Dermis microvascular lymphatic vessel endothelial cell (primary cell): ENCODE measurements at regions not wholly inside any gene's neighbourhood (a gene's known extent, or its start where the extent isn't known, plus 50 kb on each side); places are given as distances from the start of the nearest gene placed in this dataset.
"Not testable (repeated sequence)": the region's sequence is repeated elsewhere in the genome, so short reads cannot be mapped to it uniquely, and the experiment has no call there.

Experiments
- DNase-seq, 2 donors: peaks; one replicate each; pipeline versions ENCODE4 v3.0.0 to v3.0.0-alpha.2; 2010; ENCODE audit warnings: low read depth in 2 of 2

GRCh38 chr10:23754179-23754578, 315.3 kb downstream of the OTUD1 start:
- DNase-seq = no peak

- DNase-seq = no peak
Observed at GRCh38 chr10:23754941-23755340, 316.1 kb downstream of the OTUD1 start.

DNA sequence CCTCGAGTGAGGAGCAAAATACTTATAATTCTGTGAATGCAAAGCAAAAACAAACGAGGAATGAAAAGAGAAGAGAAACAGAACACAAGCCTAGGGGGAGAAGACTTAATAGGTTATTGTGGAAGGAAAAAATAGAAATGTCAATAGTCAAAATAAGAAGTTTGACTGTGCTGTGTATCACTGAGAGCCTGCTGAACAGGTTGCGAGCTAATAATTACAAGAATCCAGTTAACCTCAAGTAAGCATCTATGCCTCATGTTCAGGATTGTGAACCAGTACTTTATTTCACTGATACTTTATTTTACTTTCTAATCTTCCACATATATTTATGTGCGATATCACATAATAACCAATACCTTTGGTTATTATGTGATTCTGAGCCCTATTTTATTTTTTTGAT, 316.7 kb downstream of the OTUD1 start:
- DNase-seq = no peak

DNA sequence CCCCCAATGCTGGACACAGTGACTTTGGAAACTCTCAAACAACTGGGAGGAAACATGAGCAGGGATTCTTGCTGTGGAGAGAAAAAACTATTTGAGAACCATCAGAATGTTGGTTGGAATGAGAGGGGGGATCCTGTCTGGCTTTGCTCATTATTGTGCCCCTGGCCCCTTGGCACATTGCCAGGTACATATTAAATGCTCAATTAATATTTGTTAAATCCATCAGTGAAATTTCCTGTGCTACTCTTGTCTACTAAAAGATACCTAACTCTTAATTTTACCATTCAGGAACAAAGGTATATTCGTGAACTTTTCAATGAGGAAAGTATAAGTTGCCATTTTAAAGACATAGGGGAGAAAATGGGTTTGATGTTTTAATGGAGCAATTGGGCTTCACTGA, 329.4 kb downstream of the OTUD1 start:
- no peak for DNase-seq

DNA sequence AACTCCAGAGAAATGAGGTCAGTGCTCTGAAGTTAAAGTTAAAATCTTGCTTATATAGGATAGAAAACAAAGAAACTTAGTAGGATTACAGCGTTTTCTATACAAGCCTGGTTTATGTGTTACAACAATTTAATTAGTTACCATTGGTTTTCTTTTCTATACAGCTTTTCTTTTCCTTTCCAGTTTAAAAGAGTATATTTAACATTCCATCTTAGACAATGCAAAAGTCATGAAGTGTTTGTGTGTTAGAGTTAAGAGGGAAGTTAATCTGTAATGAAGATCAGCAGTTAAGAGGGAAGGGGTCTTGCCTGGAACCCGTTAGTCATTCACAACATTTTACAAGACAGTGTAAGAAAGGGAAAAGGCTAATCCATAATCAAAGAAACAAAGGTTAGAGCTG, 338.3 kb downstream of the OTUD1 start:
- no peak for DNase-seq

DNA sequence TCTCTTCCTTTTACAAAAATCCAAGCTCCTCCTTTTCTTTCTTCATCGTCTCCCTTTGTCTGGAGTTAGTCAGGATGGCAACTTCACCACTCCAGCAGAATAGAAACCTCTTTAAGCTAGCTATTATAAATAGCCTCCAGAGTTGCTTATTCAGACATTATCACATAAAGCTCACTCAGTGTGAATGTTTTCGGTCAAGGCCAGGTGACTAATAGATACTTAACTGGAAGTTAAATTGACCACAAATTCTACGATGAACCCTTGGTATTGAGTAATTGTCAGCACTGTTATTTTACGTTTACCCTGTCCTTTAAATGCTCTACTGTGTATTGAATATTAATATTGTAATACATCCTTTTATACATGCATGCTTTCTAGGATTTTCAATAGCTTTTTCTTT, 340.4 kb downstream of the OTUD1 start:
- no peak for DNase-seq

DNA sequence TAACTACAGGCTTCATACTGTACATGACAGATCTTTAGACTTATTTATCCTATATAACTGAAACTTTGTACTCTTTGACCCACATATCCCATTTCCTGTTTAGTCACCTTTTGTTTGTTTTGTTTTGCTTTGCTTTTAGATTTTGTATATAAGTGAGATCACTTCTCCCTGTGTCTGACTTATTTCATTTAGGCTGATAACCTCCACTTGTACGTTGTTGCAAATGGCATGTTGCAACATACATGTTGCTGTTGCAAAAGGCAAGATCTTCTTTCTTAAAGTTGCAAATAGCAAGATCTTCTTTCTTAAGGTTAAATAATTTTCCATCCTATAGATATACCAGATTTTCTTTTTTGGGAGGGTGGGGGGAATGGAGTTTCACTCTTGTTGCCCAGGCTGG, 341.5 kb downstream of the OTUD1 start:
- no peak for DNase-seq

GRCh38 chr10:23786594-23786993, 347.7 kb downstream of the OTUD1 start:
- DNase-seq = no peak

DNA sequence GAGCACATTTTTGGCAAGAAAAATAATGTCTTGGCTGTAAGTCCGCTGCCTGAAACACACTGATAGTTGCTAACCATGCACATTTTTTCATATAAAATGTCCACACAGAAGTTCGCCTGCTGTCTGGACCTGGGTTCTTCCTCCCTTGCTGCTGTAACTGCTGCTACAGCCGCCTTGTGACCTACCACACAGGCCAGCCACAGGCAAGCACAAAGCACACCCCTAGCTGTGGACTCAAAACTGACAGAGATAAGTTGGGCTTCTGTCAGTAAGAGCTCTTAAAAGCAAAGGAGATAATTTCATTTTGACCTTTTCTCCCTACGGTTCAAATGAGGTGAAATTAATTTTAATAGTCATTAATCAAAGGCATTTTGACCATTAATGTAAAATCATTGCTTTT, 354.7 kb downstream of the OTUD1 start:
- DNase-seq = no peak

- not testable (repeated sequence) for DNase-seq
Observed at GRCh38 chr10:23797452-23797851, 358.6 kb downstream of the OTUD1 start.

- DNase-seq = no peak
Observed at GRCh38 chr10:23804125-23804524, 365.2 kb downstream of the OTUD1 start.

DNA sequence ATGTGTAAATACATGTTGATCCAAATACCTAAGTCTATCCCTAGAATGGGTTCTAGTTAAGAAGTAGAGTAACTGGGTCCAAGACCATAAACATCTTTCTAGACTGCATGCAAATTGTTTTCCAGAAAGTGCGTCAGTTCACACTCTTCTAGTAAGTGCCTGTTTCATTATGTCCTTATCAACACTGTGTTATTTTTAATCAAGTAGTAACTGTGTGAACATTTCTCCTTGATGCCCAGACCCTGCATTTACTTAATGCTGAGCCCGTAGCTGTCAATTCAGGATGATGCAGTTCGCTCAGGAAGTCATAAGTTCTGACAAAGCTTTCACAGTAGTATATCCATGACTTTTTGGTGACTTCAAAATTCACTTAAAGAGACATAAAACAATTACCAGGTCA, 374.8 kb downstream of the OTUD1 start:
- DNase-seq = no peak

- no peak for DNase-seq
Observed at GRCh38 chr10:23818484-23818883, 379.6 kb downstream of the OTUD1 start.

- DNase-seq = no peak
Observed at GRCh38 chr10:23820792-23821191, 381.9 kb downstream of the OTUD1 start.

DNA sequence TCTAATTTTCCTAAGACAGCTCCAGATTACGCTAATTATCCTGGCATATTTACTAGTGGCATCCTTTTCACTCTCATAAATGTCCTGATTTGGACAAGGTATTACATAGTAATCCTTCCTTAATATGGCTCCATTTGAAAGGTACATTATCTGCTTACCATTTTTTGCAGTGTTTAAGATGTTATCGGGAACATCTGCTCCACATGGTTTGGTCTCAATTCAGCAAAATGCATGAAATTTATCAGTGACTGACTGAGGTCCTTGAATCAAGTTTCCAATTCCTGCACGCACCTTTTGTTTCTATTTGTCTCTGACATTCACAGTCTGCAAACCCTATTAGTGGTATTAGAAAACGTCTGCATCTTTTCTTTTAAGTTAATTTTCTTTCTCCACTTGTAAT, 384.1 kb upstream of the KIAA1217 start:
- no peak for DNase-seq

DNA sequence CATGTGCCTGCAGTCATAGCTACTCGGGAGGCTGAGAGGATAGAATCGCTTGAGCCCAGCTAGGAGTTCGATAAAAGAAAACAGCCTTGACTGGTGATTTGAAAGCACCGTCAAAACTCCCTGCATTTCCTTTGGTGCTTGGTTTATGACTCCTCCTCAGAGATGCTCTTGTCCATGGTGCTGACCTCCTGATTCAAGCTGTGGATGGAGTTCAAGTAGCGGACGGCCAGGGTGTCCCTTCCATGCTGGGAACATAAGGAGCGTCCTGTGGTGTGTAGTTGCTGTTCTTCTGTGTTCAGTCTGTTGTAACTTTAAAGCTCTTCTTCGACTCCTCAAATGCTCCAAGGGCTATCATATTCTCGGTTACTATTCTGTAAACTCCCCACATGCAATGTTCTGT, 382.5 kb upstream of the KIAA1217 start:
- DNase-seq = peak in 1 of 2 donors; percentile 2

GRCh38 chr10:23829556-23829955, 379.4 kb upstream of the KIAA1217 start:
- no peak for DNase-seq

- DNase-seq = no peak
Observed at GRCh38 chr10:23834091-23834490, 374.8 kb upstream of the KIAA1217 start.

GRCh38 chr10:23850631-23851030, 358.3 kb upstream of the KIAA1217 start:
- DNase-seq = no peak

DNA sequence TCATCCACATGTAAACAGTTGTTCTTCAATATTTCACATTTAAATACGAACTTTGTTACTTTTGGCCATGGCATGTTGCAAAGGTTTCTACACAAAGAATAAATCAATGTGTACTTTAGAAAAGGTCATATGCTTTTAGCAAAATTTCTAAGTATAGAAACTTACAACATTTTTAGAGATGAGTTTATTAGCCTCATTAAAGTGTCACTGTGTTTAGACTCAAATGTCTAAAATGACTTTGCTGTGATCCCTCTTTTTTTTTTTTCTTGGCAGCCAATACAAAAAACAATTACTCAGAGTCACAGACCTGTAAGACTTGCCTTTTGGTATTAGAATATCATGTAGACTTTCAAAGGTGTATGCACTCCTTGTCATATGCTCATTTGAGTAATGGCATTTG, 349.3 kb upstream of the KIAA1217 start:
- DNase-seq = no peak

DNA sequence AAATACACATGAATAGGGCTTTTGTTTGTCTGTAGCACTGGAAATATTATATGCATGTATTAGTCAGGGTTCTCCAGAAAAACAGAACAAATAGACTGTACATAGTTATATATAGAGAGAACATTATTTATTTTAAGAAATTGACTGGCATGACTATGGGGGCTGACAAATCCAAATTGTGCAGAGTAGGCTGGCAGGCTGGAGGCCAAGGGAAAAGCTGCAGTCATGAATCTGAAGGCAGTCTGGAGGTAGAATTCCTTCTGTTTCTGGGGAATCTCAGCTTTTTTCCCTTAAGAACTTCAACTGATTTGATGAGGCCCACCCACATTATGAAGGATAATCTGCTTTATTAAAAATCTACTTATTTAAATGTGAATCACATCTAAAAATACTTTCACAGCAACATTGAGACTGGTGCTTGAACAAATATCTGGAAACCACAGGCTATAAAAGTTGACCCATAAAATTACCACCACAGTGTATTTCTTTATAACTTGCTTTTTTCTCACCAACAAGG, 344.2 kb upstream of the KIAA1217 start:
- no peak for DNase-seq

GRCh38 chr10:23866985-23867384, 342.0 kb upstream of the KIAA1217 start:
- DNase-seq = not testable (repeated sequence)

- no peak for DNase-seq
Observed at GRCh38 chr10:23868121-23868520, 340.8 kb upstream of the KIAA1217 start.

- no peak for DNase-seq
Observed at GRCh38 chr10:23869548-23869947, 339.4 kb upstream of the KIAA1217 start.
